Esophagus squamous epithelium (tissue), 4 donors: ENCODE measurements at regions not wholly inside any gene's neighbourhood (a gene's known extent, or its start where the extent isn't known, plus 50 kb on each side); places are given as distances from the start of the nearest gene placed in this dataset.

ENCODE experiments used
- POLR2A ChIP-seq, 4 donors: fragments of 450-650 bp; IDR thresholded peaks; one replicate each; pipeline ENCODE4 v1.6.1; 2017; ENCODE audit warnings: antibody characterized with exemption in 4 of 4, mild to moderate bottlenecking in 4 of 4, moderate library complexity in 3 of 4
- TF ChIP-seq, protein P1 (sequence below), 6 experiments: fragments of 450-650 bp in 4 of 6; fragments of 200-600 bp in 2 of 6; sonication (generic) in 2 of 6; IDR thresholded peaks; one replicate each; pipeline ENCODE4 v1.5.1; 2016 to 2019; ENCODE audit warnings: antibody characterized with exemption in 6 of 6, mild to moderate bottlenecking in 4 of 6, moderate library complexity in 4 of 6

DNA sequence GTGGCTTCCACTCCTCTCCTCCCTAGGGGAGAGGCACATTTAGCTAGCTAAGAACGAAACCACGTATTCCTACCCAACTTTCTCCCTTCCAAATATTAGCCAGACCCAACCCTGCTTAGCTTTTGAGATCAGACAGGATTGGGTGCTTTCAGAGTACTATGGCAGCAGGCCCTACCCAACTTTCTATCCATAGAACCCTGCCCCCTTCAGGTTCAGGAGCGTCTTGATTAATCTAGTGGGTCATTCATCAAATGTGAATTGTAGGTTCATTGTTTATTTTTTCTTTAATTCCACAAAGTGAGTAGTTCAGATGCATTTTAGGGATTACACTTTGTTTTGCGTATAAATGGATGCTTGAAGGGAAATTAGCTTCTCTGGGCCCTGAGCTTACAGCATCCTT lies 188.3 kb downstream of the MIB1 start:
- TF ChIP-seq, protein P1, sequence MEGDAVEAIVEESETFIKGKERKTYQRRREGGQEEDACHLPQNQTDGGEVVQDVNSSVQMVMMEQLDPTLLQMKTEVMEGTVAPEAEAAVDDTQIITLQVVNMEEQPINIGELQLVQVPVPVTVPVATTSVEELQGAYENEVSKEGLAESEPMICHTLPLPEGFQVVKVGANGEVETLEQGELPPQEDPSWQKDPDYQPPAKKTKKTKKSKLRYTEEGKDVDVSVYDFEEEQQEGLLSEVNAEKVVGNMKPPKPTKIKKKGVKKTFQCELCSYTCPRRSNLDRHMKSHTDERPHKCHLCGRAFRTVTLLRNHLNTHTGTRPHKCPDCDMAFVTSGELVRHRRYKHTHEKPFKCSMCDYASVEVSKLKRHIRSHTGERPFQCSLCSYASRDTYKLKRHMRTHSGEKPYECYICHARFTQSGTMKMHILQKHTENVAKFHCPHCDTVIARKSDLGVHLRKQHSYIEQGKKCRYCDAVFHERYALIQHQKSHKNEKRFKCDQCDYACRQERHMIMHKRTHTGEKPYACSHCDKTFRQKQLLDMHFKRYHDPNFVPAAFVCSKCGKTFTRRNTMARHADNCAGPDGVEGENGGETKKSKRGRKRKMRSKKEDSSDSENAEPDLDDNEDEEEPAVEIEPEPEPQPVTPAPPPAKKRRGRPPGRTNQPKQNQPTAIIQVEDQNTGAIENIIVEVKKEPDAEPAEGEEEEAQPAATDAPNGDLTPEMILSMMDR (IDR thresholded peaks at IDR 0.05): no peak
- no peak for TF ChIP-seq POLR2A (IDR thresholded peaks at IDR 0.05)
